M059J (cell line): ENCODE measurements at regions not wholly inside any gene's neighbourhood (a gene's known extent, or its start where the extent isn't known, plus 50 kb on each side); places are given as distances from the start of the nearest gene placed in this dataset.
"Not testable (repeated sequence)": the region's sequence is repeated elsewhere in the genome, so short reads cannot be mapped to it uniquely, and the experiment has no call there.

ENCODE experiments used
- DNase-seq: peaks from one replicate; pipeline ENCODE4 v3.0.0-alpha.2; 2012; ENCODE audit warnings: low read depth

GRCh38 chr18:75752740-75753263, 325.3 kb upstream of the SMIM21 start:
- DNase-seq, result no peak

GRCh38 chr18:75745147-75745546, 317.6 kb upstream of the SMIM21 start:
- peak; percentile 10 for DNase-seq

GRCh38 chr18:75742516-75742915, 315.0 kb upstream of the SMIM21 start:
- no peak for DNase-seq

GRCh38 chr18:75739682-75740081, 312.2 kb upstream of the SMIM21 start:
- DNase-seq, result no peak

- no peak for DNase-seq
Observed at GRCh38 chr18:75735291-75735690, 307.8 kb upstream of the SMIM21 start.

GRCh38 chr18:75730249-75730648, 302.7 kb upstream of the SMIM21 start:
- no peak for DNase-seq

GRCh38 chr18:75728621-75729020, 301.1 kb upstream of the SMIM21 start:
- DNase-seq, result no peak

GRCh38 chr18:75727456-75727855, 300.0 kb upstream of the SMIM21 start:
- DNase-seq, result peak; percentile 16

- no peak for DNase-seq
Observed at GRCh38 chr18:75723521-75724340, 296.2 kb upstream of the SMIM21 start.

GRCh38 chr18:75714766-75715165, 287.3 kb upstream of the SMIM21 start:
- DNase-seq, result no peak

- DNase-seq, result peak; percentile 0
Observed at GRCh38 chr18:75712124-75712867, 284.8 kb upstream of the SMIM21 start.

- no peak for DNase-seq
Observed at GRCh38 chr18:75700561-75700960, 273.1 kb upstream of the SMIM21 start.

GRCh38 chr18:75698861-75699260, 271.4 kb upstream of the SMIM21 start:
- DNase-seq, result no peak

GRCh38 chr18:75697493-75697892, 270.0 kb upstream of the SMIM21 start:
- no peak for DNase-seq

- no peak for DNase-seq
Observed at GRCh38 chr18:75696391-75696790, 268.9 kb upstream of the SMIM21 start.

- no peak for DNase-seq
Observed at GRCh38 chr18:75694292-75694691, 266.8 kb upstream of the SMIM21 start.

GRCh38 chr18:75691483-75691882, 264.0 kb upstream of the SMIM21 start:
- no peak for DNase-seq

- not testable (repeated sequence) for DNase-seq
Observed at GRCh38 chr18:75690283-75690682, 262.8 kb upstream of the SMIM21 start.

- DNase-seq, result no peak
Observed at GRCh38 chr18:75687626-75688025, 260.1 kb upstream of the SMIM21 start.

GRCh38 chr18:75683426-75683825, 255.9 kb upstream of the SMIM21 start:
- no peak for DNase-seq

- DNase-seq, result no peak
Observed at GRCh38 chr18:75681538-75682115, 254.1 kb upstream of the SMIM21 start.

GRCh38 chr18:75679331-75679730, 251.8 kb upstream of the SMIM21 start:
- DNase-seq, result no peak

GRCh38 chr18:75678627-75679026, 251.1 kb upstream of the SMIM21 start:
- DNase-seq, result no peak
